Calu3 (cell line): ENCODE measurements at regions not wholly inside any gene's neighbourhood (a gene's known extent, or its start where the extent isn't known, plus 50 kb on each side); places are given as distances from the start of the nearest gene placed in this dataset.

Source experiments
- BruUV-seq: library from RNA; stranded (reverse); fragments of 400-500 nt; replicated peaks from 2 replicates; lab custom pipeline; 2021; lab: Mats Ljungman, UMichigan
- CTCF ChIA-PET: fragments of 300-600 bp; sonication (Branson Sonifier 250); formaldehyde crosslinking; loops from one replicate; lab custom pipeline; 2022; ENCODE audit warnings: antibody characterized with exemption; lab: Charles Lee
- DNase-seq: peaks from one replicate; pipeline ENCODE4 v3.0.0; 2022
- H3K27ac Mint-ChIP-seq: one replicate; pipeline ENCODE4 v1.8.0; 2022; ENCODE audit warnings: mixed read lengths; ENCODE audit not compliant: unreplicated experiment
- H3K27me3 Mint-ChIP-seq: one replicate; pipeline ENCODE4 v1.8.0; 2022; ENCODE audit warnings: mixed read lengths; ENCODE audit not compliant: unreplicated experiment
- H3K36me3 Mint-ChIP-seq: one replicate; pipeline ENCODE4 v1.8.0; 2022; ENCODE audit warnings: mild to moderate bottlenecking, moderate library complexity, mixed read lengths; ENCODE audit not compliant: insufficient read depth, unreplicated experiment
- H3K4me1 Mint-ChIP-seq: one replicate; pipeline ENCODE4 v1.8.0; 2022; ENCODE audit warnings: mild to moderate bottlenecking, low read depth, mixed read lengths; ENCODE audit not compliant: unreplicated experiment
- H3K4me3 Mint-ChIP-seq: one replicate; pipeline ENCODE4 v1.8.0; 2022; ENCODE audit warnings: mild to moderate bottlenecking, low read depth, moderate library complexity, mixed read lengths; ENCODE audit not compliant: unreplicated experiment
- H3K9me3 Mint-ChIP-seq: one replicate; pipeline ENCODE4 v1.8.0; 2022; ENCODE audit warnings: low read depth, mixed read lengths; ENCODE audit not compliant: unreplicated experiment
- CTCF ChIP-seq: fragments of 200-600 bp; IDR thresholded peaks from one replicate; pipeline ENCODE4 v1.8.0; 2022; ENCODE audit warnings: antibody characterized with exemption; ENCODE audit not compliant: unreplicated experiment
- intact Hi-C: fragments of 100-400 bp; cut with micrococcal nuclease; formaldehyde crosslinking; loops from one replicate; pipeline ENCODE4 v1.10.0; 2022; ENCODE audit not compliant: unreplicated experiment

GRCh38 chr16:76955629-76956028 lies 235.4 kb upstream of the MON1B start:
- Mint-ChIP-seq H3K36me3 (no peaks in the 10 kb centered on the region), H3K4me1 (peaks cover 21% of the 10 kb centered on the region), H3K27me3 (no peaks in the 10 kb centered on the region), H3K9me3 (peaks cover 3% of the 10 kb centered on the region), H3K4me3 (peak overlapping the region; percentile 37), H3K27ac (no peak overlapping the region)
- peak; percentile 16 for DNase-seq
- no peak for TF ChIP-seq CTCF
- no TSS peak for BruUV-seq
- intact Hi-C loops: no loop called here
- CTCF ChIA-PET: no interaction called here

GRCh38 chr16:76956394-76956793 lies 234.6 kb upstream of the MON1B start:
- no peak for TF ChIP-seq CTCF
- DNase-seq: no peak
- intact Hi-C loops: no loop called here
- Mint-ChIP-seq H3K9me3 (peaks cover 1% of the 10 kb centered on the region), H3K4me1 (peaks cover 21% of the 10 kb centered on the region), H3K4me3 (no peak overlapping the region), H3K27ac (no peak overlapping the region), H3K36me3 (no peaks in the 10 kb centered on the region), H3K27me3 (no peaks in the 10 kb centered on the region)
- CTCF ChIA-PET: interaction anchor here (0.9 kb wide), 1 partner anchor 14 kb away, joined by 4 read pairs; no protein-coding TSS in a partner anchor
- no TSS peak for BruUV-seq

- intact Hi-C loops: no loop called here
- no peaks in the 10 kb centered on the region for H3K27me3 Mint-ChIP-seq
- peaks cover 21% of the 10 kb centered on the region for H3K4me1 Mint-ChIP-seq
- no peak for TF ChIP-seq CTCF
- no peak for DNase-seq
- H3K36me3 Mint-ChIP-seq: no peaks in the 10 kb centered on the region
- H3K4me3 Mint-ChIP-seq: no peak overlapping the region
- CTCF ChIA-PET: interaction anchor here (0.9 kb wide), 1 partner anchor 13 kb away, joined by 4 read pairs; no protein-coding TSS in a partner anchor
- no TSS peak for BruUV-seq
- H3K9me3 Mint-ChIP-seq: no peaks in the 10 kb centered on the region
- H3K27ac Mint-ChIP-seq: no peak overlapping the region
Observed at GRCh38 chr16:76956841-76957240, 234.1 kb upstream of the MON1B start.

- CTCF ChIA-PET: interaction anchor here (0.5 kb wide), 1 partner anchor 15 kb away, joined by 4 read pairs; no protein-coding TSS in a partner anchor
- H3K4me1 Mint-ChIP-seq: peaks cover 21% of the 10 kb centered on the region
- H3K27me3 Mint-ChIP-seq: no peaks in the 10 kb centered on the region
- H3K4me3 Mint-ChIP-seq: no peak overlapping the region
- no peaks in the 10 kb centered on the region for H3K9me3 Mint-ChIP-seq
- DNase-seq: no peak
- no peaks in the 10 kb centered on the region for H3K36me3 Mint-ChIP-seq
- H3K27ac Mint-ChIP-seq: no peak overlapping the region
- no TSS peak for BruUV-seq
- no peak for TF ChIP-seq CTCF
- intact Hi-C loops: no loop called here
Observed at GRCh38 chr16:76959166-76959565, 231.8 kb upstream of the MON1B start.
